H1 (cell line): ENCODE measurements at regions not wholly inside any gene's neighbourhood (a gene's known extent, or its start where the extent isn't known, plus 50 kb on each side); places are given as distances from the start of the nearest gene placed in this dataset.

Experiments
- CREB1 ChIP-seq: IDR thresholded peaks from 2 replicates; pipeline ENCODE4 v1.6.1; 2012; ENCODE audit warnings: inconsistent platforms
- EP300 ChIP-seq, 2 experiments: IDR thresholded peaks; 1 replicate in 1 of 2; 2 replicates in 1 of 2; pipeline ENCODE4 v1.6.1; 2011 to 2012; ENCODE audit warnings: low read depth in 2 of 2, low read length in 2 of 2, mild to moderate bottlenecking in 2 of 2, borderline replicate concordance in 1 of 2, inconsistent platforms in 1 of 2, moderate library complexity in 1 of 2
- JUND ChIP-seq: IDR thresholded peaks from 2 replicates; pipeline ENCODE4 v1.6.1; 2011; ENCODE audit warnings: mild to moderate bottlenecking, improper control_type of control experiment, low read length
- MAFK ChIP-seq: IDR thresholded peaks from 2 replicates; pipeline ENCODE4 v1.6.1; 2012; ENCODE audit warnings: low read depth, mild to moderate bottlenecking, improper control_type of control experiment, low read length
- NRF1 ChIP-seq: IDR thresholded peaks from 2 replicates; pipeline ENCODE4 v1.6.1; 2011; ENCODE audit warnings: mild to moderate bottlenecking, low read depth, low read length, improper control_type of control experiment
- POLR2A ChIP-seq, 2 experiments: IDR thresholded peaks; 1 replicate in 1 of 2; 2 replicates in 1 of 2; pipeline ENCODE4 v1.6.1; 2011; ENCODE audit warnings: low read depth in 2 of 2, low read length in 2 of 2, mild to moderate bottlenecking in 2 of 2; ENCODE audit errors: control extremely low read depth in 1 of 2
- POLR2AphosphoS5 ChIP-seq: IDR thresholded peaks from 2 replicates; pipeline ENCODE4 v1.6.1; 2011; ENCODE audit warnings: low read depth, low read length
- RAD21 ChIP-seq, 2 experiments: IDR thresholded peaks in 1 of 2; conservative IDR thresholded peaks in 1 of 2; 2 replicates each; pipeline ENCODE4 v1.6.1; 2011; ENCODE audit warnings: low read depth in 2 of 2, low read length in 2 of 2, improper control_type of control experiment in 1 of 2, inconsistent platforms in 1 of 2, mild to moderate bottlenecking in 1 of 2, moderate library complexity in 1 of 2
- SIN3A ChIP-seq, 2 experiments: IDR thresholded peaks in 1 of 2; conservative IDR thresholded peaks in 1 of 2; 2 replicates each; pipeline ENCODE4 v1.6.1; 2011 to 2012; ENCODE audit warnings: low read length in 2 of 2, improper control_type of control experiment in 1 of 2, low read depth in 1 of 2, mild to moderate bottlenecking in 1 of 2
- TF ChIP-seq, protein P1 (sequence below), 3 experiments: IDR thresholded peaks; 1 replicate in 2 of 3; 2 replicates in 1 of 3; pipeline versions ENCODE4 v1.5.1 to v1.6.1; 2011; ENCODE audit warnings: low read length in 3 of 3, mild to moderate bottlenecking in 3 of 3, inconsistent platforms in 2 of 3, low read depth in 1 of 3, moderate library complexity in 1 of 3; ENCODE audit not compliant: insufficient read depth in 1 of 3; ENCODE audit errors: control extremely low read depth in 1 of 3

DNA sequence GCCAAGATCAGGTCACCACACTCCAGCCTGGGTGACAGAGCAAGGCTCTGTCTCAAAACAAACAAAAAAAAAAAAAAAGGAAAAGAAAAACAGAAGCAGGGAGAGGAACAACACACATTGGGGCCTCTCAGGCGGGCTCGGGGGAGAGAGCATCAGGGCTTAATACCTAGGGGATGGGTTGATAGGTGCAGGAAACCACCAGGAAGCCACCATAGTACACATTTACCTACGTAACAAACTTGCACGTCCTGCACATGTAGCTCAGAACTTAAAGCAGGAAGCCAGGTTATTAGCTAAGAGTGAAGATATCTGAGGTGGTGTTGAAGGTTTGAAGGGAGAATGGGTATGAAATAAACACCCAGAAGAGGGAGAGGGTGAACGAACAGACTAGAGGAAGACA lies 81.0 kb upstream of the PMAIP1 start:
- TF ChIP-seq, protein P1, sequence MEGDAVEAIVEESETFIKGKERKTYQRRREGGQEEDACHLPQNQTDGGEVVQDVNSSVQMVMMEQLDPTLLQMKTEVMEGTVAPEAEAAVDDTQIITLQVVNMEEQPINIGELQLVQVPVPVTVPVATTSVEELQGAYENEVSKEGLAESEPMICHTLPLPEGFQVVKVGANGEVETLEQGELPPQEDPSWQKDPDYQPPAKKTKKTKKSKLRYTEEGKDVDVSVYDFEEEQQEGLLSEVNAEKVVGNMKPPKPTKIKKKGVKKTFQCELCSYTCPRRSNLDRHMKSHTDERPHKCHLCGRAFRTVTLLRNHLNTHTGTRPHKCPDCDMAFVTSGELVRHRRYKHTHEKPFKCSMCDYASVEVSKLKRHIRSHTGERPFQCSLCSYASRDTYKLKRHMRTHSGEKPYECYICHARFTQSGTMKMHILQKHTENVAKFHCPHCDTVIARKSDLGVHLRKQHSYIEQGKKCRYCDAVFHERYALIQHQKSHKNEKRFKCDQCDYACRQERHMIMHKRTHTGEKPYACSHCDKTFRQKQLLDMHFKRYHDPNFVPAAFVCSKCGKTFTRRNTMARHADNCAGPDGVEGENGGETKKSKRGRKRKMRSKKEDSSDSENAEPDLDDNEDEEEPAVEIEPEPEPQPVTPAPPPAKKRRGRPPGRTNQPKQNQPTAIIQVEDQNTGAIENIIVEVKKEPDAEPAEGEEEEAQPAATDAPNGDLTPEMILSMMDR (IDR thresholded peaks at IDR 0.05; ENCODE audit: control extremely low read depth in 1 of 3, insufficient read depth in 1 of 3, low read depth in 1 of 3, low read length in 3 of 3), result no peak
- TF ChIP-seq SIN3A (conservative IDR thresholded peaks at IDR 0.05 in 1 of 2, IDR thresholded peaks at IDR 0.05 in 1 of 2; ENCODE audit: low read depth in 1 of 2, low read length in 2 of 2) (no peak), JUND (no peak), EP300 (IDR thresholded peaks at IDR 0.05; ENCODE audit: borderline replicate concordance in 1 of 2, low read depth in 2 of 2, low read length in 2 of 2) (no peak), NRF1 (no peak), RAD21 (IDR thresholded peaks at IDR 0.05 in 1 of 2, conservative IDR thresholded peaks at IDR 0.05 in 1 of 2; ENCODE audit: low read depth in 2 of 2, low read length in 2 of 2) (no peak), CREB1 (no peak), MAFK (no peak), POLR2AphosphoS5 (no peak), POLR2A (IDR thresholded peaks at IDR 0.05; ENCODE audit: control extremely low read depth in 1 of 2, low read depth in 2 of 2, low read length in 2 of 2) (no peak)
